ENCODE measurements at regions not wholly inside any gene's neighbourhood (a gene's known extent, or its start where the extent isn't known, plus 50 kb on each side); places are given as distances from the start of the nearest gene placed in this dataset.

DNA sequence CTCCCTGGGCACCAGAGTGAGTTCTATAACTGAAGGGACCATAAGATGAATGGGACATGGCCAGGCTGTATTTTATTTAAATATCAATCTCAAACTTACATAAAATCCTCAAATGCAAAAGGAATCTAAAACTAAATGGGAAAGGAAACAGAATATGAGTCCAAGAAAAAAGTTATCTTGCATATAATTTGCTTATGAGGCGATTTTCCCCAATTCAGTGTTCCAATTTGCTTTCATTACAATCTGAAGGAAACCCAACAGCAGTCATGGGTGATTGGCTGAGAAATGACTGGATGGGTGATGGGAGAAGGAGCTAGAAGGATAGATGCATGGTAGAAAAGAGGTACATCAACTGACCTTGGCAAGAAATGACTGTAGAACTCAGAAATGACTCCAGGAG is 511.3 kb upstream of the TENM3 start:
- no peak overlapping the region for H3K9ac ChIP-seq (ENCODE audit: low read depth, low read length)
- H3K4me1 ChIP-seq (ENCODE audit: insufficient read depth, low read length), result no peaks in the 10 kb centered on the region; the same call in 1 of the 2 replicates
- no peaks in the 10 kb centered on the region for H3K36me3 ChIP-seq (ENCODE audit: insufficient read depth, low read length)
- no peaks in the 10 kb centered on the region for H3K9me3 ChIP-seq (ENCODE audit: control insufficient read depth, insufficient read depth, low read length)

DNA sequence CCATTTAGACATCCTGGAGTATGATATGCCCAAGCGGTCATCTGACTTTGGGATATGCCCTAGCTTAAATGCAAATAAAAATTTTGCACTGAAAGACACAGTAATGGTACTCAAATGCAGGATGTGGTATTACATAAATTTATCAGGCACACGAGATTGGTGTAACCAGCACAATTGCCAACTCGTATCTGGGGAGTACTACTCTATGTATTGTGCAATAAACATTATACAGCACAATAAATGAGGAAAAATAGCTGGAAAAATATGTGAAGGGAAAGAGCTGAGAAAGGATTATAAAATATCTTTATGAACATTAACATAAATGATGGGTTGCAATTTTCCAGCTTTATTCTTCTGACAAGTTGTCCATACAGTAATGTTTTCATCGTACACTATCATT is 505.5 kb upstream of the TENM3 start:
- Histone ChIP-seq H3K9ac (ENCODE audit: low read depth, low read length) (no peak overlapping the region), H3K36me3 (ENCODE audit: insufficient read depth, low read length) (no peaks in the 10 kb centered on the region), H3K9me3 (ENCODE audit: control insufficient read depth, insufficient read depth, low read length) (no peaks in the 10 kb centered on the region), H3K4me1 (ENCODE audit: insufficient read depth, low read length) (no peaks in the 10 kb centered on the region)

DNA sequence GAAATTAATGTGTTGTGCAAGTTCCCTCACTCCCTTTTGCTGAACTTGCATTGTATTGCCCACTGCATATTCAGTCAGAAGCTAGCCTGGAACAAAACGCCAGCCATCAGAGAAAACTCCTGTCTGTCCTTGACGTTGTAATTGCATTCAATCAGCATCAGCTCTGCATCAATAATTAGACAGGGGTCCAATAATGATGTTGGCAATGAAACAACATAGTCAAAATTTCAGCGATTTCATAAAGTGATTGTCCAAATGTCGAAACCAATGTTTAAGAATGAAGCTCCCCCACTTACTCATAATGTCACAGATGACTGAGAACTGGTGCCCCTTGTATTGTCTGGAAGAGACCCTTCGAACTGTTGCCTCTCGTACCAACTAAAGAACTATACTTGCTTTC is 504.2 kb upstream of the TENM3 start:
- Histone ChIP-seq H3K9ac (ENCODE audit: low read depth, low read length) (no peak overlapping the region), H3K4me1 (ENCODE audit: insufficient read depth, low read length) (no peaks in the 10 kb centered on the region), H3K36me3 (ENCODE audit: insufficient read depth, low read length) (no peaks in the 10 kb centered on the region), H3K9me3 (ENCODE audit: control insufficient read depth, insufficient read depth, low read length) (no peaks in the 10 kb centered on the region)

DNA sequence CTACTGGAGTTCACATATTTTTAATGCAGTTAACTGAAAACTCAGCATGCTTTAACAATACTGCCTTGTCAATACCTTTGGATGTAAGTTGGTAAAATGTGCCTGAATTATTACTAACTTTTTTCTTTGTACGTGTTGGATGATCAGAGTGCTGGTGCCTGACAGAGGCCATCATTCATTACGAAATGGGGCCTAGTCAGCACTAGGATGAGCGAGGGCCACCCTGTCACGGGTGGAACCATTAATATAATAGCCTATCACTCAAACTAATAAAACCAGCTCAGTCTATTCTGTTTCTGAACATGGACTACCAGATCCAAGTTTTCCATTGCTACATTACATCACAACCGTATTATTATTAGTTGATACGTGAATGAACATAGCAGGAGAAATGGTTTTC is 501.7 kb upstream of the TENM3 start:
- no peak overlapping the region for H3K9ac ChIP-seq (ENCODE audit: low read depth, low read length)
- H3K4me1 ChIP-seq (ENCODE audit: insufficient read depth, low read length), result 0 out of 2 replicates have a peak, but pooled peaks cover 7% of the 10 kb centered on the region
- H3K36me3 ChIP-seq (ENCODE audit: insufficient read depth, low read length), result no peaks in the 10 kb centered on the region
- no peaks in the 10 kb centered on the region for H3K9me3 ChIP-seq (ENCODE audit: control insufficient read depth, insufficient read depth, low read length)

DNA sequence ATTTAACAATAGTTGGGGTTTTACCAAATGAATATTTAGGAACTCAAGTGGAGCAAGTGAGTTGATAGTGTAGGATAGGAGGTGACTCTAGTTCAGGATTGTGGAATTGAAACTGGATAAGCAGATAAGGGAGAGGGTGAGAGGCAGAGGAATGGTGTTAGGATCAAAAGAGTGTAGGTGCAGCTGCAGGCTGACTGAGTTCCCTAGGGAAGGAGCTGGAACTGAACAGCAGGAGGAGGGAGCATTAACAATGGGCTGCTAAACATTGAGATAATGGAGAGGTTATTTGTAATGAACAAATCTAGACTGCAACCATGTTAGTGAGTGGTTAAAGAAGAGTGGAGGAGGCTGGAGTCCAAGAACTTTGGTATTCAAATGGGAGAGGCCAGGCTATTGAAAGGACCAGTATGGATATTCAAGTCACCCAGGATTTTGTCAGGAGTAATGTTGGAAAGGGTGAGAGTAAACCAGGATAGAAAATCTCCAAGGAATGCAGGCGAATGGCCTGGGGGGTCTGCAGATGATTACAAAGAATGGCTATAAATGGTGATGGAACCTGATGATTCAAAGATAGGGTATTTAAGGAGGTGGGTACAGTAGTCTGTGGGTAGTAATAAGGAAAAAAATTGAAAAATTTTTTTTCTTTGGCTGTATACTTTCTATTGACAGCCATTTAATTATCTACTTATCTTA is 497.1 kb upstream of the TENM3 start:
- H3K36me3 ChIP-seq (ENCODE audit: insufficient read depth, low read length), result no peaks in the 10 kb centered on the region
- no peak overlapping the region for H3K9ac ChIP-seq (ENCODE audit: low read depth, low read length)

DNA sequence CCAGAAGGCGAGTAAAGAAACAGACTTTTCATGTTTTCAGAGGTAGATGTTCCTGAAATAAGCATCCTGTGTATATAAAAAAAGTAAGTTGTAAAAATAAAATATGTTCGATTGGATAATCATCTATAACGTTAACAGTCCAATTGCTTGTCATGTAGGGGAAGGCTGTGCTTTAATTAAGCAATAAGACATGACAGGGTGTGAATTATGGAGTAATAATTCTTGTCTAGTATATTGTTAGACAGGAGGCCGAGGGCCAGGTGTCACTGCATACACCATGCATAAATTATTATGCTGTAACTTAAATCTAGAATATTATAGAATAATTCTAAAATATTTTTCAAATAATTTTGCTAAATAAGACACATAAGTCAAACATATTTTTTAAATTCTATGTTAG is 494.6 kb upstream of the TENM3 start:
- H3K36me3 ChIP-seq (ENCODE audit: insufficient read depth, low read length), result no peaks in the 10 kb centered on the region
- H3K9me3 ChIP-seq (ENCODE audit: control insufficient read depth, insufficient read depth, low read length), result no peaks in the 10 kb centered on the region
- no peak overlapping the region for H3K9ac ChIP-seq (ENCODE audit: low read depth, low read length)
- H3K4me1 ChIP-seq (ENCODE audit: insufficient read depth, low read length), result 0 out of 2 replicates have a peak, but pooled peaks cover 7% of the 10 kb centered on the region

More for the DNA sequence above, 497.1 kb upstream of the TENM3 start:
- H3K4me1 ChIP-seq (ENCODE audit: insufficient read depth, low read length), result 0 out of 2 replicates have a peak, but pooled peaks cover 7% of the 10 kb centered on the region
- no peaks in the 10 kb centered on the region for H3K9me3 ChIP-seq (ENCODE audit: control insufficient read depth, insufficient read depth, low read length)

DNA sequence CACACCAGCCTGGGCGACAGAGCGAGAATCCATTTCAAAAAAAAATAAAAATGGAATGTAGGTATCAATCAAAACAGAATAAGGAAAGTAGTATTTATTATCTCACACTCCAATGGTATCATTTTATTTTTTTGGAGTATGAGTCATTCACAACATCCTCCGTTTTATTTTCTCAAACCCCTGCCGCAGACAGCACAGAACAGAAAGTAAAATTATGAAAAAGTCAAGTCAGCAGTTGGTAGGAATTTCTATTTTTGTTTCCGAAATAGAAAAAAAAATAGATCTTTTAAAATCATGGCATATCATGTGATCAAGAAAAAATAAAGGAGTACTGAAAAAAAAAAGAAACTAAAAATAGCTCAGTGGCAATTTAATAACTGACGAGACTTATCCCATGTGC is 490.7 kb upstream of the TENM3 start:
- Histone ChIP-seq H3K4me1 (ENCODE audit: insufficient read depth, low read length) (no peaks in the 10 kb centered on the region), H3K36me3 (ENCODE audit: insufficient read depth, low read length) (no peaks in the 10 kb centered on the region), H3K9ac (ENCODE audit: low read depth, low read length) (no peak overlapping the region), H3K9me3 (ENCODE audit: control insufficient read depth, insufficient read depth, low read length) (no peaks in the 10 kb centered on the region)

DNA sequence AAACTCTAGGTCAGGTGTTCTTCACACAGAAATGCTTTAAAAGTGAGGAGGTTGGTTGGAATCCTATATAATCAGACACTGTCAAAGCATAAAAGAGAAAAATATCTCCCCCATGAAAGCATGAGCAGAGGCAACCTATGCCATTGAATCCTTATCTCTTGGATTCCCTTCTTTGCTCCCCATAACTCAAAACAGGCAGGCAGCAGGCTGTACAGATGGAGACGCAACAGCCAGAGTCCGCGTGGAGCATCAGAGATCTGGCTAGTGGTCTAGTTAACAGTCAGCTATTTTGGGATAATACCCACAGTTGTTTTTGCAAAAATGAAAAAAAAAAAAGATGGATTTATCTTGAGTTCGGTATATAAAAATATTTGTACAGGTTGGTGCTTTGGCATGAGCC is 490.0 kb upstream of the TENM3 start:
- 0 out of 2 replicates have a peak, but pooled peaks cover 5% of the 10 kb centered on the region for H3K4me1 ChIP-seq (ENCODE audit: insufficient read depth, low read length)
- no peaks in the 10 kb centered on the region for H3K36me3 ChIP-seq (ENCODE audit: insufficient read depth, low read length)
- H3K9me3 ChIP-seq (ENCODE audit: control insufficient read depth, insufficient read depth, low read length), result no peaks in the 10 kb centered on the region
- H3K9ac ChIP-seq (ENCODE audit: low read depth, low read length), result no peak overlapping the region

DNA sequence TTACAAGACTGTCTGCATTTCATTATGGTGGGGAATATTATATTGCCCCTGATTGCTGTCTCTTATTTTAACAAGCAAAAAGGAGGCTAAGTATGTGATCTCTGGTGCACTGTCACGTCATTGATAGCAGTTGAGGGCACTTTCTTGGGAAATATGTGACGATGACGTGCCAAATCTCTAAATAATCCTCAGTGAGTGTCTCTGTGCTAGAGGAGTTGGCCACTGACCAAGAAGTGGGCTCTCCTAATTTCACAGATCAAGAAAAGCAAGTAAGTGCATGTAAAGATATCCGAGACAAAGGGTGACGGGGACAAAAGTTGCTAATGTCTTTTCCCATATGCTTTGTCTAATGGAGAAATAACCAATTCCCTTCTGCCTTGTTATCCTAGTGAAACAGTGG is 487.4 kb upstream of the TENM3 start:
- no peak overlapping the region for H3K9ac ChIP-seq (ENCODE audit: low read depth, low read length)
- H3K36me3 ChIP-seq (ENCODE audit: insufficient read depth, low read length), result no peaks in the 10 kb centered on the region
- H3K4me1 ChIP-seq (ENCODE audit: insufficient read depth, low read length), result 0 out of 2 replicates have a peak, but pooled peaks cover 7% of the 10 kb centered on the region
- no peaks in the 10 kb centered on the region for H3K9me3 ChIP-seq (ENCODE audit: control insufficient read depth, insufficient read depth, low read length)

DNA sequence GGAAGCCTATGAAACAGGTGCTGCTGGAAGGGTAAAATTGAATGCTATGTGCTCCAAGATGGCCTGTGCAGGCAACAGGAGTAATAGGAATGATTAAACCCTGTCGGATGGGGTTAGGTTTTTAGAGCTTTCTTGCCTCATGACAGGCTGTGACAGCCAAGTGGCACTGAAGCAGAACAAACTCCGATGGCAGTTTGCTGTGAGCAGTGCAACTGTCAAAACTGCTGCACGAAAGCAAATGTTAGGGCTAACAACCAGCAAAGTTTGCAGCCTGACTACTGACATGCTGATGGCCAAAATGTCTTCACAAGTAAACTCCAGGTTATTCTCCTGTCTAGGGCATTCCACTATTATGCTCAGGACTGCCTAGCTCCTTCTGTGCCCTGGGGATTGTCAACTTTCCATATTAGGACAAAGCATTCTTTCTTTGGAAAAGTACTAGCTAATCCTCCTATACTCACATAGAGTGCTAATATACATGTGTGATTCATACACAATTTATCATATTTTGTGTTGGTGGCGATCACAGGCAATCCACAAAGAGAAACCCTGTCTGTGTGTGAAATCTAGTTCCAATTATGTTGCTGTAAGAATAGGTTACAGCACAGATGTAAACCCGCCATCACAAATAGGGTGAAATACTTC is 486.6 kb upstream of the TENM3 start:
- Histone ChIP-seq H3K4me1 (ENCODE audit: insufficient read depth, low read length) (0 out of 2 replicates have a peak, but pooled peaks cover 7% of the 10 kb centered on the region), H3K9ac (ENCODE audit: low read depth, low read length) (no peak overlapping the region), H3K36me3 (ENCODE audit: insufficient read depth, low read length) (no peaks in the 10 kb centered on the region), H3K9me3 (ENCODE audit: control insufficient read depth, insufficient read depth, low read length) (no peaks in the 10 kb centered on the region)

DNA sequence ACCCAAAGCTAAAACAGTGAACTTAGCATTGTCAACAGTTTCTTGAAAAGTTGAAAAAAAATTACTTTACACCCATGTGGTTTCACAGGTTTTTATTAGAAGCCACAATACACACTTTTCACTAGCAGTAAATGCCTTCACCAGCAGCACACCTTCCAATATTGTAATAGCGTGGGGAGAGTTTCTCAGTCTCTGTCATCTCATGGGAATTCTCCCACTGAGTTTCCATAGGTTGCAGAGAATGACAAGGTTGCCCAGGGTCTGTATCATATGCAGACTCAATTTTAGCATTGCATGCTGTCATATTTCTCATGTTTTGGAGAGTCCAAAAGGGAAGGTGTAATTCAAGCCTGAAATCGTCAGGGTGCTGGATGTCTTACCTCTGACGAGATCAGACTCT is 486.1 kb upstream of the TENM3 start:
- no peaks in the 10 kb centered on the region for H3K36me3 ChIP-seq (ENCODE audit: insufficient read depth, low read length)
- no peak overlapping the region for H3K9ac ChIP-seq (ENCODE audit: low read depth, low read length)
- H3K9me3 ChIP-seq (ENCODE audit: control insufficient read depth, insufficient read depth, low read length), result no peaks in the 10 kb centered on the region
- H3K4me1 ChIP-seq (ENCODE audit: insufficient read depth, low read length), result 0 out of 2 replicates have a peak, but pooled peaks cover 7% of the 10 kb centered on the region

DNA sequence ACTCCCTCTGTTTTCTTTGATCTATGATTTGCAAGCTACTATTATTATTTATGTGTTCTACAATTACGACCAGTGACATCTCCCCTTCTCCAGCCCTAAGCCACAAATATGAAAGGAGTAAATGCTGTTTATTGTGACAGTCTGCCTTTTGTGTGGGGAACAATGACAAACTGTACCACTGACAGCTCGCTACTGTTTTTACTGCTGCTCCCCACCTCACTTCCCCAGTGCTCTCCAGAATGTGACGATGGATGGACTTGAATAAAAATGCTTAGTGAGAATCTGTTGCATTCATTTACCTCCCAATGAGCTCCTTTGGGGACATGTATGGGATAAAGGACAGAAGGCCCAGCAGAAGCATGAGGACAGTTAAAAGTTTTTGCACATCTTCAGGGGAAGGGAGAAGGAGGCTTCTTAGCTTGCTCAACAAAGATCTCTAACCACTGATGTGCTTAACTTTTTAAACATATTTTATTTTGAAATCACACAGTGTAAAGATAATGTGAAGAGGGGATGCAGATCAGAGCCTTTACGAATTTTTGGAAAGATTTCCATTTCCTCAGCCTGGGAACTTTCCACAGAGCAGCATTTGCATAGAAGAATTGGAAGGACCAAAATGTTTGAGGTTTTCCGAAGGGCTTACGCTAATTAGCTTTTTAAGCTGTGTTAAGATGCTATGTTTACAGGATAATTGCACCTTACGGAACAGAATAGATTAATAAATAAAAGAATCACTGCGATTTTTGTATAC is 485.1 kb upstream of the TENM3 start:
- Histone ChIP-seq H3K9me3 (ENCODE audit: control insufficient read depth, insufficient read depth, low read length) (no peaks in the 10 kb centered on the region), H3K36me3 (ENCODE audit: insufficient read depth, low read length) (no peaks in the 10 kb centered on the region), H3K9ac (ENCODE audit: low read depth, low read length) (no peak overlapping the region), H3K4me1 (ENCODE audit: insufficient read depth, low read length) (0 out of 2 replicates have a peak, but pooled peaks cover 7% of the 10 kb centered on the region)

DNA sequence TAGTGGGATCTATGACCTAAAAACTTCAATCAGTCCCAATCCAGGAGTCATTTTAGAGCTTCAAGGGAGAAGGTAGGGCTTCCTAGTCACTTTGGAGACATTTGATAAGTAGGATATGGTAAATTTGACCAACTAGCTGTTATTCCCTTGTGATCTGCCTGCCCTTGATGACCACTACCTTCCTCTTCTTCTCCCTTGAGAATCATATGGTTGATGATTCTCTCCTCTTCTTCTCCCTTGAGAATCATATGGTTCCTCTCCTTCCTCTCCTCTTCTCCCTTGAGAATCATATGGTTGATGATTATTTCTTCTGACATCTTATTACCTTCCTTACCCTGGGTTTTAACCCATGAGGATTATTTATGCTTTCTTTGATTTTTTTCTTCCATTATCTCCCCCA is 482.6 kb upstream of the TENM3 start:
- H3K36me3 ChIP-seq (ENCODE audit: insufficient read depth, low read length), result no peaks in the 10 kb centered on the region
- H3K9ac ChIP-seq (ENCODE audit: low read depth, low read length), result no peak overlapping the region
- H3K9me3 ChIP-seq (ENCODE audit: control insufficient read depth, insufficient read depth, low read length), result no peaks in the 10 kb centered on the region
- 0 out of 2 replicates have a peak, but pooled peaks cover 7% of the 10 kb centered on the region for H3K4me1 ChIP-seq (ENCODE audit: insufficient read depth, low read length)

DNA sequence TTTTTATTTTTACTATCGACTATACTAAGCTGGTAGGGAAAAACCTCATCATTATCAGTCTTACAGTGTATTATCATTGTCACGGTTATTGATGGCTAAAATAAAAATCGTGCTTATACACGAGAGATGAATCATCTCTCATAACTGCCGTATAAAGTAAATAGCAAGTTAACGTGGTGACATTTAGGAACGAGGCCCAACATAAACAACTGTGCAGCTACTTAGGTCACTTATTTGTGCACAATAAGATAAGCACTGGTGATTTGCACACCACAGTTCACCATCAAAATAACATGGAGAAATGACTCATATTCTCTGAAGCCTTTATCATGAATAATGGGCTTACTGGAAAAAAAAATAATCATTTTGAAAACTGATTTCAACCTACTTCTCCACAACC is 482.0 kb upstream of the TENM3 start:
- 0 out of 2 replicates have a peak, but pooled peaks cover 7% of the 10 kb centered on the region for H3K4me1 ChIP-seq (ENCODE audit: insufficient read depth, low read length)
- no peaks in the 10 kb centered on the region for H3K36me3 ChIP-seq (ENCODE audit: insufficient read depth, low read length)
- no peak overlapping the region for H3K9ac ChIP-seq (ENCODE audit: low read depth, low read length)
- no peaks in the 10 kb centered on the region for H3K9me3 ChIP-seq (ENCODE audit: control insufficient read depth, insufficient read depth, low read length)
